ENCODE measurements at regions not wholly inside any gene's neighbourhood (a gene's known extent, or its start where the extent isn't known, plus 50 kb on each side); places are given as distances from the start of the nearest gene placed in this dataset.
"Not testable (repeated sequence)": the region's sequence is repeated elsewhere in the genome, so short reads cannot be mapped to it uniquely, and the experiment has no call there.

DNA sequence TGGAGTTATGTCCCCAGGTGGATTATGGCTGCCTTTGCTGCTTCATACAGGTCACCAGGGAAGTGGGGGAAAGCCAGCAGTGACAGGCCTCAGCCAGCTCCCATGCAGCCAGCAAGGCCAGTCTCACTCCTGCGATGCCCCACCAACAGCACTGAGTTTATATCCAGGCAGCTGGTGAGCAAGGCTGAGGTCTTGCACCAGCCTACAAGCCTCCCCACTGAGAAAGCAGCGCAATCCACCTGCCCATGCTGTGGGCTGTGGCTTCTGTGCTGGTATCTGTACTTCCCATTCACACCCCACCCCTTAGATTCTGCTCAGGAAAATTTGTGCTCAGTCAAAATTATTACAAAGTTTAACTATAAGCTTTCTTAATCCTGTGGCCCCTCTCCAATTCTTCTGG is 153.5 kb downstream of the HHIP start:
- DNase-seq (ENCODE audit: low read depth), result no peak

- no peak for DNase-seq (ENCODE audit: low read depth)
Measured at GRCh38 chr4:144801731-144802130, 155.8 kb downstream of the HHIP start.

GRCh38 chr4:144808034-144808433 is 162.1 kb downstream of the HHIP start:
- DNase-seq (ENCODE audit: low read depth), result no peak

- DNase-seq (ENCODE audit: low read depth), result no peak
Measured at GRCh38 chr4:144809056-144809640, 163.2 kb downstream of the HHIP start.

GRCh38 chr4:144816668-144817067 is 170.7 kb downstream of the HHIP start:
- DNase-seq (ENCODE audit: low read depth), result no peak

- DNase-seq (ENCODE audit: low read depth), result no peak
Measured at GRCh38 chr4:144817081-144817480, 171.1 kb downstream of the HHIP start.

DNA sequence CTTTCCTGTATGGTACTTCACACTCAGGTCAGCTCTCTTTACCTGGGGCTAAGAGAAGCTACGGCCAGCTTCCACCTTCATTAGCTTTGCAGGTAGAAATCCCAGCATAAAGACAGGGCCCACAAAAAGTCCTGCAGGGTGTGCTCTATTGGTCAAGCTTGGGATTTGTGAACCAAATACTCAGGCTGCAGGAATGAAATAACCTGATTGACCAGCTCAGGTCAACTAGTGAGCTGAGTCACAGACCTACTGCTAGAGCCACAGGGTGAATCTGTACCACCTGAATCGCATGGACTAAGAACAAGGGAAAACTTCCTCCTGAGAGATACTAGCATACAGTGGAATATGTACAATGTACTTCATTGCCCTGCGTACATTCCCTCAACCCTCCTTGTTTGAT is 172.2 kb downstream of the HHIP start:
- no peak for DNase-seq (ENCODE audit: low read depth)

DNA sequence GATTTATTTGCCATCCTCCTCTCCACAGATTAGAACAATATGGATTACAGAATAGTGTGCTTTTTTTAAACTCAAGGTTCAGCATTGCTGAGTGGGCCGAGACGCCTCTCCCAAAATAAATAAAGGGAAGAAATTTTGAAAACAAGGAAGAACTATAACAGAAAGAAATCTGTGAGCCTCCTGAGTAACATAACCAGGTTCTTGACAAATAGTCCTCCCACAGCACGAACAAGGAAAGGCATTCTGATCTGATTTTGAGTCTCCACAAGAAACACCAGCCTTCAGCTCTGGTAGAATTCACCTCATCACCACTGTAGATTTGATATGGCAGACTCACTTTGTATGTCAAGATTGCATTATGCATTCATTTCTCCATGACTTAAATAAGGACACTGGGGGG is 173.6 kb downstream of the HHIP start:
- no peak for DNase-seq (ENCODE audit: low read depth)

DNA sequence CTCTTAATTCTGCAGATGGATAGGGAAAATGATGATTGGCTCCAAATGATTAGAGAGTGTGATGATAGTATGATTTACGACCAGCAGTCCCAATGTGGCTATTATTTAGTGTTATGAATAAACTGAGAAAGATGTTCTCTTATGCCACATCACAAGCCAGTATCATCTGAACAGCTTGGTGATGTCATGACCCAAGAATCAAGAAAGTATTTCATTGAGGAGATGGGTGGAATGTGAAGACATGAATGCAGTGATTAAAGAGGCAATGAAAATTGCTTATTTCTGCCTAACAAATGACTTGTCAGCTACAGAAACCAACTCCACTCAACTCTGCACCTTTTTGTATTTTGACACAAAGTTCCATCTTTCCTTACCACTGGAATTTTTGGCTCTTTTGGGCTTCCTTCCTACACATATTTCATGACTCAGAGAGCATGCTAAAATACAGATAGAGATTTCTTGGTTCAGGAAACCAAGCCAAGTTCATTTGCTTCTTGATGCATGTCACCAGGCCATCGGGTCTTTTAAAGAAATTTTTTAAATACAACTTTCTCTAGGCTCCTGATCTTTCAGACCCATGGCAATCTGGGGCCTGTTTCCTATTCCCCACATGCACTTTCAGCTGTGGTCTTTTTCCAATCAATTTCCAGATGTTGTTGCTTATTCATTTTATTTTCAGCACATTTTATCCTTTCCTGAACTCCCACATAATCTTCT is 174.2 kb downstream of the HHIP start:
- DNase-seq (ENCODE audit: low read depth), result peak; percentile 19

GRCh38 chr4:144820728-144821085 is 174.8 kb downstream of the HHIP start:
- DNase-seq (ENCODE audit: low read depth), result peak; percentile 46

DNA sequence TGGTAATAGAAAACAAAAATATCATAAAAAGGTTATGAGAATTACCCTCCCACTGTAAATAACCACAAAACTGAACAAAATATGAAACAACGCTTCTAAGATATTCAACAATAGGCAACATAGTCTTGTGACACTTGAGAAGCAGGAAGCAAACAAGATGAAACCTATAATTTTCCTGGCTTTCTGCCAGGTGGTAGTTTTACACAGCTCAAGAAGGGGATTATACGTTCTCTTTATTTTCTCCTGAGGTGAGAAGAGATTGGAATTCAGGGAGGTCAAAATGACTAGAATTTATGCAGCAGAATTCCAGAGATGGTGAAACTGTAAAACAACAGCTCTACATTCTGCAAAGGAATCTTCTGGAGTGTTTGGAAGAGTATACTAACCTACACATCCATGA is 186.0 kb downstream of the HHIP start:
- DNase-seq (ENCODE audit: low read depth), result no peak

- no peak for DNase-seq (ENCODE audit: low read depth)
Measured at GRCh38 chr4:144845411-144845810, 199.5 kb downstream of the HHIP start.

DNA sequence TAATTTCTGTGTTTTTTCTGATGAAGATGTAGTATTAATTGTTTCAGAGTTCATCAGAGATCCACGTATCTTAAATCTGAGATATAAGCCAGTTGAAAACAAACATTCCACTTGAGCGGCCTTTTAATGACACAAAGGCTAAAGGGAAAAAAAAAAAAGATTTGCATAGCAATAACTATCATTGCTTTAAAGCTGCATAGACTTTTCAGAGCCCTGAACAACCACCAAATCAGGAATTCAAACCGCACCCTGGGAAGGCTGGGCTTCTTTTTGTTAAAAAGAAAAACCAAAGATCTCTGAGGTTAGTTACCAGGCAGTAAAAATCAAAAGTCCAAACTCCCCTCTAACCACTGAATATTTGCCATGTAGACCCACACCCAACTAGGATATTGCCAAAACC is 206.0 kb downstream of the HHIP start:
- no peak for DNase-seq (ENCODE audit: low read depth)

DNA sequence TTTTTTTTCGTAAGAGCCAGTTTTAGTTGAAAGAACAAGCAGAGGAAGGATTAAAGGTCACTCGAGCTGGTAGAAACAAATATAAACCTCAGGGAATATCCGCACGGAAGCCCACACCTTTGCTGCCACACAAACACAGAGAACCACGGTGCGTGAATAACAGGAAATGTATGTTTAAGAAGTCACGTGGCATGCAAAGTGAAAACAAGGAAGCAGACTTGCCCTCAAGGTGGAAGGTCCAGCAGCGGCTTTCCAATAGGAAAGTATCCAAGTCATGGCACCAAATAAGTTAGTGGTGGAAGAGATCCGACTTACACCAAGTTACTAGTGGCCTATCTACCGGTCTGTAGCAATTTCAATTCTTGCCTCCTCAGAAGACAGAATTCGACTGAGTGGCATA is 215.5 kb downstream of the HHIP start:
- no peak for DNase-seq (ENCODE audit: low read depth)

DNA sequence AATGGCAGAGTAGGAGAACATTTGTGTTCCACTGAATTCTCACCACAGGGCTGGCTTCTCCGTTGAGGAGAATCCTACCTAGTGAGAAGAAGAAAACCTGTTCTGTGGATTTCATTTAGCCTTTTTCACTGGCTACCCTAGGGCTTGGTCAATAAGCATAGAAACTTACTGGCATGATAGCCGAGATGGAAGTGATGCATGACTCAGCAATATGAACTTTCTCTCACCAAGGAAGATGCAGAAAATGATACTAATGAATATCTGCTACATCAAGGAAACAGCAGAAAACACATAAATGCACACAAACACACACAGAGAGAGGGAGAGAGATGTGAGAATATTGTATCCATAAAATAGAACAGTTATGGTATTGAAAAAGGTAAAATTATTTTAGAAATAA is 216.3 kb downstream of the HHIP start:
- no peak for DNase-seq (ENCODE audit: low read depth)

DNA sequence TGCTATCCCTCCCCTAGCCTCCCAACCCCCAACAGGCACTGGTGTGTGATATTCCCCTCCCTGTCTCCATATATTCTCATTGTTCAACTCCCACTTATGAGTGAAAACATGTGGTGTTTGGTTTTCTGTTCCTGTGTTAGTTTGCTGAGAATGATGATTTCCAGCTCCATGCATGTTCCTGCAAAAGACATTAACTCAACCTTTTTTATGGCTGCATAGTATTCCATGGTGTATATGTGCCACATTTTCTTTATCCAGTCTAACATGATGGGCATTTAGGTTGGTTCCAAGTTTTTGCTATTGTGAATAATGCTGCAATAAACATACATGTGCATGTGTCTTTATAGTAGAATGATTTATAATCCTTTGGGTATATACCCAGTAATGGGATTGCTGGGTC is 218.9 kb downstream of the HHIP start:
- not testable (repeated sequence) for DNase-seq (ENCODE audit: low read depth)

GRCh38 chr4:144868309-144868708 is 222.4 kb downstream of the HHIP start:
- no peak for DNase-seq (ENCODE audit: low read depth)

GRCh38 chr4:144872508-144873225 is 225.3 kb downstream of the ANAPC10 start:
- DNase-seq (ENCODE audit: low read depth), result no peak

DNA sequence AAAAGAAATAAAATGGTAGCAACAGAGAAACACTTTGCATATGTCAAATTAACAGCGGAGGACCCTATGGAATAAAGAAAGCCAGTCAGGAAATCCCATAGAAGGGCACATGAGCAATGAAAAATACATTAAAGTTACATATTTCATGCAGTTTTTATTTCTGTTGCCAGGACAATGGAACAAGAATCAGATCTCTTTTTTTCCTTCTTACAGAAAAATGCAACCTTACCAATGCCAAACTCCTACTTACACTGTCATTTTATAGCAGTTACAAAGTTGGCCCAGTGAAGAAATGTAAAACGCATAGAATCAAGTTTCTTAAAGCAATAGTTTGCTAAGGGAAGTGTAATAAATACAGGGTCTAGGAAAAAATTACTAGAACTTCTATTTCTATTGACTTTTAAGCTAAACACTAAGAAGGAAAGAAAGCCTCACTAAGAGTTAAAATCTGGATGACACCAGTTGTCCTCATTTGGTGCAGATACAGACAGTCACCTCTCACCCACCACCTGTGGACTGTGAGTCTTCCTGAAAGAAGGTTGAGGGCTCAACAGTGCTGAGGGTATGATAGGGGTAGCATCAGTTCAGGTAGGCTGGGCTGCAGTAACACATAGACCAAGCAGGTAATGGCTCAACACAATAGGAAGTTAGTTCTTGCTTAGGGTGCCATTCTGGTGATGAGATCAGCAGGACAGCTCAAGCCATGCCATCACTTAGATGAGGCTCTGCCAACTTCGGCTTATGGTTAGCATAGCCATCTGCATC is 224.6 kb downstream of the ANAPC10 start:
- no peak for DNase-seq (ENCODE audit: low read depth)

GRCh38 chr4:144894573-144894972 is 203.4 kb downstream of the ANAPC10 start:
- no peak for DNase-seq (ENCODE audit: low read depth)

- DNase-seq (ENCODE audit: low read depth), result no peak
Measured at GRCh38 chr4:144899393-144899792, 198.6 kb downstream of the ANAPC10 start.

DNA sequence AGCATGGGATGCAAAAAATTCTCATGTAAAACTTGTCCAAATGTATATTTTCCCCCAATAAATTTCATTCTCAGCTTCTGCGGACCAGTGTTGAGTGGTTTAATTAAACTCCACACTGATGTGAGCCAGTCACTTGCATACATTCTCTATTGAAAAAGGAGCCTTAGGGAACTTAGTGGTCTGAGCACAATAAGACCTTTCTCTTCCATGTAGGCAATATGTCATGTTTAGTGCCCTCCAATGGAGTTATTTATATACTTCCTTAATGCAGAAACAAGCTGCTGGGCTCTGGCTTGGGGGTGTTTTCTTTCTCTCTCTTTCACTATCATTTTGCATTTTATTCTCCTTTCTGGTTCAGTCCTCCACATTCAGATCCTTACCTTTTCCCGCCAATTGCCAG is 196.9 kb downstream of the ANAPC10 start:
- no peak for DNase-seq (ENCODE audit: low read depth)

DNA sequence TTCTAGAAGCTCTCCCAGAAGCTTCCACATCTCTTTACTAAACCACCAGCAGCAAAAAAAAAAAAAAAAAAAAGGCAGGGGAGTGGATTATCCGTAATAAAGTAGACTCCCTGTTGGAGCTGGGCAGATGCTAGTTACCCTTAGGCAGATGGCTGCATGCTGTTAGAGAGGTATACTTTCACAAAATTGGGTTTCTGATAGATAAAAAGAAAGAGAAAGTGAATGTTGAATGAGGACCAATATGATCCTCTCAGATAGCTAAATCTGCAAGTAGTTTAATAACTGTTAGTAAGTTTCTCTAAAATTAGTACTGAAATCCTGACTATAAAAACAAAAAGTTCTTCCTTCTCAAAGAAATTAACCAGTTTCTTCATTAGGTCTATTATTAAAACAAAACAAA is 195.4 kb downstream of the ANAPC10 start:
- no peak for DNase-seq (ENCODE audit: low read depth)
